ENCODE measurements at regions not wholly inside any gene's neighbourhood (a gene's known extent, or its start where the extent isn't known, plus 50 kb on each side); places are given as distances from the start of the nearest gene placed in this dataset.

GRCh38 chr5:100469767-100470166 lies 65.4 kb upstream of the FAM174A start:
- TF ChIP-seq POLR2AphosphoS5 (IDR thresholded peaks at IDR 0.05) (no peak), POLR2A (IDR thresholded peaks at IDR 0.05) (no peak)
